Kidney (tissue), 13 donors: ENCODE measurements at regions not wholly inside any gene's neighbourhood (a gene's known extent, or its start where the extent isn't known, plus 50 kb on each side); places are given as distances from the start of the nearest gene placed in this dataset.

Experiments used
- DNase-seq, 5 donors: peaks; one replicate each; pipeline ENCODE4 v3.0.0-alpha.2; 2013 to 2020
- FAIRE-seq: peaks from 2 replicates; lab custom pipeline; 2012; peaks lifted over from hg19 to GRCh38; lab: Jason Lieb, UNC
- H3K27ac ChIP-seq, 2 donors: one replicate each; pipeline ENCODE4 v1.7.0; 2013; ENCODE audit warnings: low read depth in 2 of 2, low read length in 2 of 2, inconsistent platforms in 1 of 2
- H3K27me3 ChIP-seq: one replicate; pipeline ENCODE4 v1.7.1; 2013; ENCODE audit warnings: low read length, inconsistent platforms; ENCODE audit not compliant: control insufficient read depth, insufficient read depth
- H3K36me3 ChIP-seq, 3 donors: one replicate each; pipeline versions ENCODE4 v1.7.0 to v1.7.1; 2013; ENCODE audit warnings: low read length in 3 of 3, control low read depth in 1 of 3, inconsistent platforms in 1 of 3; ENCODE audit not compliant: insufficient read depth in 3 of 3, control insufficient read depth in 2 of 3
- H3K4me1 ChIP-seq, 3 donors: one replicate each; pipeline versions ENCODE4 v1.7.0 to v1.7.1; 2013; ENCODE audit warnings: low read length in 3 of 3, inconsistent platforms in 1 of 3, low read depth in 1 of 3; ENCODE audit not compliant: control insufficient read depth in 2 of 3, insufficient read depth in 2 of 3
- H3K4me3 ChIP-seq, 3 donors: one replicate each; pipeline versions ENCODE4 v1.7.0 to v1.8.1; 2013; ENCODE audit warnings: low read length in 3 of 3, control low read depth in 1 of 3, inconsistent platforms in 1 of 3
- H3K9ac ChIP-seq, 3 donors: one replicate each; pipeline versions ENCODE4 v1.7.0 to v1.7.1; 2013; ENCODE audit warnings: low read length in 3 of 3, control low read depth in 1 of 3, inconsistent platforms in 1 of 3
- H3K9me3 ChIP-seq, 3 donors: one replicate each; pipeline versions ENCODE4 v1.7.0 to v1.7.1; 2013; ENCODE audit warnings: low read length in 3 of 3, control low read depth in 1 of 3, inconsistent platforms in 1 of 3; ENCODE audit not compliant: control insufficient read depth in 2 of 3, insufficient read depth in 1 of 3
- CTCF ChIP-seq: IDR thresholded peaks from 3 replicates; pipeline ENCODE4 v1.5.1; 2012; ENCODE audit warnings: mild to moderate bottlenecking, moderate library complexity, borderline replicate concordance; ENCODE audit not compliant: insufficient read depth; ENCODE audit errors: extremely low read depth
- intact Hi-C: fragments of 100-400 bp; cut with DNase I; formaldehyde crosslinking; loops from one replicate; pipeline ENCODE4 v1.11.1; 2022
- donor health status: control.
- donor health status: control.
- donor health status: control.
- donor health status: control.
- donor health status: control.
- donor health status: DM: yes; HTN: yes; CAD: no.
- donor health status: Normal renal cell carcinoma (clear cell type).

GRCh38 chr11:115067471-115067870 is 389.1 kb downstream of the NXPE2 start:
- Histone ChIP-seq H3K9ac (no peak overlapping the region), H3K36me3 (no peaks in the 10 kb centered on the region), H3K27ac (no peak overlapping the region), H3K4me1 (peaks cover 0 to 3% (median 3%) of the 10 kb centered on the region in 3 donors), H3K4me3 (no peak overlapping the region), H3K27me3 (no peaks in the 10 kb centered on the region), H3K9me3 (peaks cover 0 to 9% (median 0%) of the 10 kb centered on the region in 3 donors)
- intact Hi-C loops: no loop called here
- no peak for FAIRE-seq
- no peak for TF ChIP-seq CTCF
- peak in 1 of 5 donors; percentile 39 for DNase-seq

GRCh38 chr11:115067900-115068530 is 389.7 kb downstream of the NXPE2 start:
- no peaks in the 10 kb centered on the region for H3K36me3 ChIP-seq
- no peaks in the 10 kb centered on the region for H3K27me3 ChIP-seq
- peaks cover 0 to 9% (median 0%) of the 10 kb centered on the region in 3 donors for H3K9me3 ChIP-seq
- peak in 2 of 5 donors; percentile 33 to 59 for DNase-seq
- no peak overlapping the region for H3K4me3 ChIP-seq
- H3K9ac ChIP-seq: no peak overlapping the region
- H3K27ac ChIP-seq: no peak overlapping the region
- intact Hi-C loops: no loop called here
- FAIRE-seq: no peak
- peaks cover 0 to 3% (median 3%) of the 10 kb centered on the region in 3 donors for H3K4me1 ChIP-seq
- TF ChIP-seq CTCF: no peak

GRCh38 chr11:115069599-115069998 is 391.3 kb downstream of the NXPE2 start:
- Histone ChIP-seq H3K36me3 (no peaks in the 10 kb centered on the region), H3K9me3 (peaks cover 0 to 9% (median 0%) of the 10 kb centered on the region in 3 donors), H3K4me3 (no peak overlapping the region), H3K4me1 (peaks cover 0 to 3% (median 3%) of the 10 kb centered on the region in 3 donors), H3K9ac (no peak overlapping the region), H3K27ac (no peak overlapping the region), H3K27me3 (no peaks in the 10 kb centered on the region)
- intact Hi-C loops: no loop called here
- no peak for FAIRE-seq
- TF ChIP-seq CTCF: no peak
- no peak for DNase-seq
